ENCODE measurements at regions not wholly inside any gene's neighbourhood (a gene's known extent, or its start where the extent isn't known, plus 50 kb on each side); places are given as distances from the start of the nearest gene placed in this dataset.

- intact Hi-C loops (cut with DNase I): no loop called here
- Histone ChIP-seq H3K4me1 (no peaks in the 10 kb centered on the region), H3K27ac (no peak overlapping the region), H3K36me3 (no peaks in the 10 kb centered on the region), H3K4me3 (no peak overlapping the region), H3K27me3 (no peaks in the 10 kb centered on the region), H3K9me3 (no peaks in the 10 kb centered on the region)
- ATAC-seq (no peak), DNase-seq (no peak)
- WGBS, 2 donors: 82 to 94% methylated on average over 7 of the region's 7 CpGs
- no peak for TF ChIP-seq CTCF (IDR thresholded peaks at IDR 0.05)
Observed at GRCh38 chr1:79547514-79547913, 541.0 kb upstream of the ADGRL4 start.

GRCh38 chr1:79543394-79543793 lies 536.9 kb upstream of the ADGRL4 start:
- ATAC-seq (no peak), DNase-seq (no peak)
- Histone ChIP-seq H3K27ac (no peak overlapping the region), H3K4me1 (no peaks in the 10 kb centered on the region), H3K4me3 (no peak overlapping the region), H3K27me3 (no peaks in the 10 kb centered on the region), H3K9me3 (no peaks in the 10 kb centered on the region), H3K36me3 (no peaks in the 10 kb centered on the region)
- no peak for TF ChIP-seq CTCF (IDR thresholded peaks at IDR 0.05)
- intact Hi-C loops (cut with DNase I): no loop called here
- WGBS, 2 donors: 51 to 62% methylated on average over 3 of the region's 3 CpGs

GRCh38 chr1:79539001-79539400 lies 532.5 kb upstream of the ADGRL4 start:
- intact Hi-C loops (cut with DNase I): no loop called here
- Histone ChIP-seq H3K4me3 (no peak overlapping the region), H3K27me3 (no peaks in the 10 kb centered on the region), H3K9me3 (no peaks in the 10 kb centered on the region), H3K36me3 (no peaks in the 10 kb centered on the region), H3K27ac (no peak overlapping the region), H3K4me1 (no peaks in the 10 kb centered on the region)
- no peak for TF ChIP-seq CTCF (IDR thresholded peaks at IDR 0.05)
- DNase-seq: no peak
- no peak for ATAC-seq

GRCh38 chr1:79532555-79532954 lies 526.0 kb upstream of the ADGRL4 start:
- H3K27ac ChIP-seq: no peak overlapping the region
- WGBS, 2 donors: 58 to 69% methylated on average over 5 of the region's 5 CpGs
- intact Hi-C loops (cut with DNase I): no loop called here
- ATAC-seq (no peak), DNase-seq (no peak)
- H3K9me3 ChIP-seq: no peaks in the 10 kb centered on the region
- no peaks in the 10 kb centered on the region for H3K36me3 ChIP-seq
- no peaks in the 10 kb centered on the region for H3K4me1 ChIP-seq
- H3K4me3 ChIP-seq: no peak overlapping the region
- TF ChIP-seq CTCF (IDR thresholded peaks at IDR 0.05): no peak
- no peaks in the 10 kb centered on the region for H3K27me3 ChIP-seq

GRCh38 chr1:79531790-79532189 lies 525.3 kb upstream of the ADGRL4 start:
- no peak overlapping the region for H3K27ac ChIP-seq
- H3K27me3 ChIP-seq: no peaks in the 10 kb centered on the region
- 86 to 87% methylated on average over 2 of the region's 2 CpGs for WGBS, 2 donors
- ATAC-seq: no peak
- H3K4me3 ChIP-seq: no peak overlapping the region
- no peaks in the 10 kb centered on the region for H3K9me3 ChIP-seq
- TF ChIP-seq CTCF (IDR thresholded peaks at IDR 0.05): no peak
- intact Hi-C loops (cut with DNase I): no loop called here
- no peaks in the 10 kb centered on the region for H3K36me3 ChIP-seq
- DNase-seq: no peak
- H3K4me1 ChIP-seq: no peaks in the 10 kb centered on the region
